ENCODE measurements at regions not wholly inside any gene's neighbourhood (a gene's known extent, or its start where the extent isn't known, plus 50 kb on each side); places are given as distances from the start of the nearest gene placed in this dataset.

DNA sequence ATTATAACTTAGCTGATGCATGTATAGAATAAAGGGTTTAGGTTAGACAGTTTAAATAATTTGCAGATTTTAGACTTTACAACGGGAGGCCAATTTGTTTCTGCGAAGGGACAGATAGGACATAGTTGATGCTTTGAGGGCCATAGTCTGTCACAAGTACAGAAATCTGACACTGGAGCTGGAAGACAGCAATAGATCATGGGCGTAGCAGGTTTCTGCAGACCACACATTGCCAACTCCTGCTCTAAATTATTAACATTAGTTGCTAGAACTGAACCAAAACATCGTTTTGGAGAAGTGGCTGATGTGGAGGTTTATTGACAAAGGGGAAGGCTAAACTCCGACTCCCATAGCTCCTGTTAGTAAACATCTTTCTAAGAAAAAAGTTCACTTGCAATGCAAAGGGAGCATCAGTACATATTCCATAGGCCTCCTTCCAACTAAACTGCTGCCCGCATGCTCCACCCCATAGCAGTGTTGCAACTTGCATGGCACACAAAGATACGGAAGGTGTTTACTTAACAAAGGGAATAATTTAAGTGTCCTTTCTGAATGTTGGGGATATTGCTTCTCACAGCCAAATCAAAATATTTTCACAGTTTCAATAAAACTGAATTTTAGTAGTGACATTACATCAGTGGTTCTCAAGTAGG lies 862.0 kb upstream of the CXADR start:
- TF ChIP-seq EZH2 (IDR thresholded peaks at IDR 0.05; ENCODE audit: insufficient read depth, poor library complexity, severe bottlenecking) (no peak), EZH2phosphoT487 (IDR thresholded peaks at IDR 0.05; ENCODE audit: insufficient read depth, low read depth) (no peak)

All from GM23248 (cell line).